ENCODE measurements at regions not wholly inside any gene's neighbourhood (a gene's known extent, or its start where the extent isn't known, plus 50 kb on each side); places are given as distances from the start of the nearest gene placed in this dataset.

- TF ChIP-seq ZNF8 (CRISPR knock-in tag; IDR thresholded peaks at IDR 0.05) (no peak), ZNF565 (CRISPR knock-in tag; conservative IDR thresholded peaks at IDR 0.05; ENCODE audit: low read depth) (no peak), ZFP30 (CRISPR knock-in tag; IDR thresholded peaks at IDR 0.05) (no peak), TSHZ2 (CRISPR knock-in tag; IDR thresholded peaks at IDR 0.05) (no peak), GLIS3 (CRISPR knock-in tag; IDR thresholded peaks at IDR 0.05) (no peak)
- no peak for ATAC-seq
Measured at GRCh38 chr12:11946161-11946560, 124.6 kb upstream of the BCL2L14 start.

GRCh38 chr12:11947213-11947612 lies 123.5 kb upstream of the BCL2L14 start:
- TF ChIP-seq CREB5 (CRISPR knock-in tag; IDR thresholded peaks at IDR 0.05; ENCODE audit: low read depth) (no peak), ZNF565 (CRISPR knock-in tag; conservative IDR thresholded peaks at IDR 0.05; ENCODE audit: low read depth) (no peak), ZC3H10 (CRISPR knock-in tag; IDR thresholded peaks at IDR 0.05) (no peak), SNAI2 (CRISPR knock-in tag; IDR thresholded peaks at IDR 0.05) (no peak), ISL1 (CRISPR knock-in tag; IDR thresholded peaks at IDR 0.05) (no peak), OSR1 (CRISPR knock-in tag; IDR thresholded peaks at IDR 0.05) (no peak), POU6F1 (CRISPR knock-in tag; IDR thresholded peaks at IDR 0.05; ENCODE audit: borderline replicate concordance, low read depth) (no peak)
- no peak for ATAC-seq

- no peak for ATAC-seq
- no peak for TF ChIP-seq ZC3H10 (CRISPR knock-in tag; IDR thresholded peaks at IDR 0.05)
- TF ChIP-seq ZNF8 (CRISPR knock-in tag; IDR thresholded peaks at IDR 0.05), result no peak
- no peak for TF ChIP-seq TOX (CRISPR knock-in tag; IDR thresholded peaks at IDR 0.05; ENCODE audit: borderline replicate concordance)
- no peak for TF ChIP-seq PPARA (CRISPR knock-in tag; IDR thresholded peaks at IDR 0.05; ENCODE audit: borderline replicate concordance)
- no peak for TF ChIP-seq ISL1 (CRISPR knock-in tag; IDR thresholded peaks at IDR 0.05)
Measured at GRCh38 chr12:11949738-11950411, 120.9 kb upstream of the BCL2L14 start.

GRCh38 chr12:11951209-11951608 lies 119.5 kb upstream of the BCL2L14 start:
- no peak for TF ChIP-seq ZNF70 (CRISPR knock-in tag; IDR thresholded peaks at IDR 0.05)
- no peak for ATAC-seq

- ATAC-seq, result no peak
- no peak for TF ChIP-seq GLIS3 (CRISPR knock-in tag; IDR thresholded peaks at IDR 0.05)
- no peak for TF ChIP-seq CREB5 (CRISPR knock-in tag; IDR thresholded peaks at IDR 0.05; ENCODE audit: low read depth)
- TF ChIP-seq POU6F1 (CRISPR knock-in tag; IDR thresholded peaks at IDR 0.05; ENCODE audit: borderline replicate concordance, low read depth), result no peak
- no peak for TF ChIP-seq PPARA (CRISPR knock-in tag; IDR thresholded peaks at IDR 0.05; ENCODE audit: borderline replicate concordance)
- no peak for TF ChIP-seq ZNF8 (CRISPR knock-in tag; IDR thresholded peaks at IDR 0.05)
- no peak for TF ChIP-seq TSHZ2 (CRISPR knock-in tag; IDR thresholded peaks at IDR 0.05)
- no peak for TF ChIP-seq ZFP3 (CRISPR knock-in tag; IDR thresholded peaks at IDR 0.05)
- TF ChIP-seq ZC3H10 (CRISPR knock-in tag; IDR thresholded peaks at IDR 0.05), result no peak
- no peak for TF ChIP-seq SNAI2 (CRISPR knock-in tag; IDR thresholded peaks at IDR 0.05)
- no peak for TF ChIP-seq RARB (CRISPR knock-in tag; IDR thresholded peaks at IDR 0.05)
- TF ChIP-seq CSRNP3 (CRISPR knock-in tag; IDR thresholded peaks at IDR 0.05), result no peak
- no peak for TF ChIP-seq TOX (CRISPR knock-in tag; IDR thresholded peaks at IDR 0.05; ENCODE audit: borderline replicate concordance)
- TF ChIP-seq OSR1 (CRISPR knock-in tag; IDR thresholded peaks at IDR 0.05), result no peak
Measured at GRCh38 chr12:11953523-11953922, 117.2 kb upstream of the BCL2L14 start.

All from SK-N-SH treated with all-trans-retinoic acid at 6 μM for 48 hours (cell line).